Sigmoid colon (tissue), 6 donors: ENCODE measurements at regions not wholly inside any gene's neighbourhood (a gene's known extent, or its start where the extent isn't known, plus 50 kb on each side); places are given as distances from the start of the nearest gene placed in this dataset.

Experiments
- DNase-seq: peaks from one replicate; pipeline ENCODE4 v3.0.0-alpha.2; 2019
- H3K27ac ChIP-seq, 4 donors: fragments of 200-600 bp; sonication (generic); one replicate each; pipeline ENCODE4 v1.5.1; 2016 to 2019; ENCODE audit warnings: mild to moderate bottlenecking in 1 of 4
- H3K27me3 ChIP-seq, 3 donors: fragments of 200-600 bp; sonication (generic); one replicate each; pipeline ENCODE4 v1.5.1; 2019; ENCODE audit warnings: mild to moderate bottlenecking in 1 of 3
- H3K36me3 ChIP-seq, 4 donors: fragments of 200-600 bp; sonication (generic); one replicate each; pipeline ENCODE4 v1.5.1; 2016 to 2019
- H3K4me1 ChIP-seq, 4 donors: fragments of 200-600 bp; sonication (generic); one replicate each; pipeline ENCODE4 v1.5.1; 2017 to 2019
- H3K4me3 ChIP-seq, 4 donors: fragments of 200-600 bp; sonication (generic); one replicate each; pipeline ENCODE4 v1.5.1; 2017 to 2019; ENCODE audit warnings: mild to moderate bottlenecking in 2 of 4, moderate library complexity in 1 of 4
- H3K9me3 ChIP-seq, 4 donors: fragments of 200-600 bp in 3 of 4; sonication (generic) in 3 of 4; one replicate each; pipeline versions ENCODE4 v1.5.1 to v1.6.1; 2013 to 2019
- CTCF ChIP-seq, 4 experiments: fragments of 450-650 bp in 3 of 4; fragments of 200-600 bp in 1 of 4; IDR thresholded peaks; one replicate each; pipeline ENCODE4 v1.5.1; 2016 to 2019; ENCODE audit warnings: antibody characterized with exemption in 4 of 4, mild to moderate bottlenecking in 3 of 4, moderate library complexity in 2 of 4
- EP300 ChIP-seq, 4 donors: sonication (generic); formaldehyde crosslinking; IDR thresholded peaks; one replicate each; pipeline ENCODE4 v1.6.1; 2017; ENCODE audit warnings: antibody characterized with exemption in 4 of 4
- POLR2A ChIP-seq, 2 donors: fragments of 450-650 bp; IDR thresholded peaks; one replicate each; pipeline ENCODE4 v1.6.1; 2016; ENCODE audit warnings: antibody characterized with exemption in 2 of 2, mild to moderate bottlenecking in 2 of 2, moderate library complexity in 2 of 2
- POLR2AphosphoS5 ChIP-seq, 4 donors: sonication (generic); formaldehyde crosslinking; IDR thresholded peaks; one replicate each; pipeline ENCODE4 v1.6.1; 2017; ENCODE audit warnings: antibody characterized with exemption in 4 of 4
- WGBS, 2 donors: extraction: QIAGEN DNeasy Blood & Tissue Kit; methylation state at CpG; one replicate each; pipeline ENCODE4 v1.1.7; 2013; 5-methylcytosine and 5-hydroxymethylcytosine counted together
- intact Hi-C: fragments of 100-400 bp; cut with DNase I; formaldehyde crosslinking; loops from one replicate; pipeline ENCODE4 v1.15.1; 2023
- donor health status: healthy with polysubstance abuse.
- donor health status: healthy.

GRCh38 chr2:43082903-43083677 lies 143.3 kb downstream of the ZFP36L2 start:
- H3K4me1 ChIP-seq = peaks cover 0 to 78% (median 76%) of the 10 kb centered on the region in 4 donors

DNA sequence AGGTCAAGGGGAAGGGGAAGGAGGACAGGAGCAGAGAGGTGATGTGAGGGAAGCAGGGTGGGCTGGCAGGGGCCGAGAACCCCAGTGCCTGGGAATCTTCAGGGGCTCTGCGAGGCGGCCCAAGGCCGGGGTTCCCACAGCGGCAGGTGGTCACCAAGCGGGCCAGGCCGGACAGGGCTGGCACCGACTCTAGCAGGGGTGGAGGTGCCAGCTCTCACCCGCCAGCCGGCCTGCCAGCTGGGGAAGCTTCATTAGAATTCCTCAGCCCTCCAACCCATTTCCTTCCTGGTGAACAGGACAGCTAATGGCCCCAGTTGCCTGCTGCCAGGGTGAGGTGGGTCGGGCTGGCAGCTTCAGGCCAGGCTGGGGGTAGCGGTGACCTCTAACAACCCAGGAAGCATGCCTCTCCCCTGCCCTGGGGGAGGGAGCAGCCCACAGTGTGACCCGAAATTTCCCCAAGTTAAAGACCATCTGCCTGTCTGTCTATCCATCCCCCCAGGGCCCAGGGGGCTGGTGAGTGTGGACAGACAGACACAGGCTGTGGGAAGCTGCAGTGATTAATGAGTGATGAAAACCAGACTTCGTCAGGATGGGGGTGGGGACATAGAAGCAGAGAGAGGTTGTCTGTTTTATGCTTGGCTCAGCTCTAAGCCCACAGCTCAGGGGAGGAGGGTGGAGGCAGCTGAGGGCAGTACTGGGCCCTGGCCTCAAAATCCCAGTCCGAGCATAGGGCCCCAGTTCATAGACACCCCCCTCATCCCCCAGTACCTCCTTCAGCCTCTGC lies 144.1 kb downstream of the ZFP36L2 start:
- peak overlapping the region; percentile 88 to 95 (median 92) for H3K27ac ChIP-seq
- intact Hi-C loops = loop anchor here (2.0 to 5.0 kb wide), 3 partner anchors 65 to 400 kb away; partner anchors contain the start of gene ZFP36L2
- 84 to 91% methylated on average over 15 of the region's 15 CpGs for WGBS, 2 donors
- H3K4me1 ChIP-seq = peaks cover 0 to 72% (median 68%) of the 10 kb centered on the region in 4 donors
- H3K36me3 ChIP-seq = no peaks in the 10 kb centered on the region
- TF ChIP-seq POLR2AphosphoS5 (IDR thresholded peaks at IDR 0.05) = peak; percentile 80 to 94 (median 92)
- TF ChIP-seq EP300 (IDR thresholded peaks at IDR 0.05) = peak in 3 of 4 donors; percentile 35 to 52 (median 47)
- no peak for TF ChIP-seq CTCF (IDR thresholded peaks at IDR 0.05)
- no peak for TF ChIP-seq POLR2A (IDR thresholded peaks at IDR 0.05)
- no peaks in the 10 kb centered on the region for H3K27me3 ChIP-seq
- no peak overlapping the region for H3K4me3 ChIP-seq
- no peaks in the 10 kb centered on the region for H3K9me3 ChIP-seq
- no peak for DNase-seq

More at GRCh38 chr2:43082903-43083677, 143.3 kb downstream of the ZFP36L2 start:
- H3K36me3 ChIP-seq = no peaks in the 10 kb centered on the region
- DNase-seq = peak; percentile 80
- intact Hi-C loops = loop anchor here (2.0 to 5.0 kb wide), 3 partner anchors 66 to 399 kb away; partner anchors contain the start of gene ZFP36L2
- H3K27me3 ChIP-seq = no peaks in the 10 kb centered on the region
- H3K27ac ChIP-seq = peak overlapping the region; percentile 88 to 95 (median 92)
- no peak overlapping the region for H3K4me3 ChIP-seq
- TF ChIP-seq POLR2A (IDR thresholded peaks at IDR 0.05) (no peak), POLR2AphosphoS5 (IDR thresholded peaks at IDR 0.05) (peak in 2 of 4 donors; percentile 26 to 27)
- no peaks in the 10 kb centered on the region for H3K9me3 ChIP-seq
- 70 to 79% methylated on average over 10 of the region's 10 CpGs for WGBS, 2 donors

GRCh38 chr2:43081131-43081765 lies 145.2 kb downstream of the ZFP36L2 start:
- DNase-seq = peak; percentile 34
- Histone ChIP-seq H3K27ac (peak overlapping the region; percentile 88 to 95 (median 92)), H3K4me1 (peaks cover 0 to 68% (median 58%) of the 10 kb centered on the region in 4 donors), H3K27me3 (no peaks in the 10 kb centered on the region), H3K9me3 (no peaks in the 10 kb centered on the region), H3K4me3 (no peak overlapping the region), H3K36me3 (no peaks in the 10 kb centered on the region)
- intact Hi-C loops = loop anchor here (5.0 kb wide), 2 partner anchors 64 to 401 kb away; no protein-coding TSS in a partner anchor
- 89 to 96% methylated on average over 5 of the region's 5 CpGs for WGBS, 2 donors
- TF ChIP-seq POLR2AphosphoS5 (IDR thresholded peaks at IDR 0.05) (no peak), CTCF (IDR thresholded peaks at IDR 0.05) (no peak), EP300 (IDR thresholded peaks at IDR 0.05) (no peak), POLR2A (IDR thresholded peaks at IDR 0.05) (no peak)

GRCh38 chr2:43080571-43081021 lies 145.8 kb downstream of the ZFP36L2 start:
- peaks cover 0 to 68% (median 58%) of the 10 kb centered on the region in 4 donors for H3K4me1 ChIP-seq
- no peaks in the 10 kb centered on the region for H3K27me3 ChIP-seq
- no peak for TF ChIP-seq CTCF (IDR thresholded peaks at IDR 0.05)
- no peak for TF ChIP-seq POLR2AphosphoS5 (IDR thresholded peaks at IDR 0.05)
- no peak for TF ChIP-seq POLR2A (IDR thresholded peaks at IDR 0.05)
- no peak for TF ChIP-seq EP300 (IDR thresholded peaks at IDR 0.05)
- no peaks in the 10 kb centered on the region for H3K36me3 ChIP-seq
- peak; percentile 67 for DNase-seq
- peak overlapping the region; percentile 13 to 95 (median 88) for H3K27ac ChIP-seq
- intact Hi-C loops = loop anchor here (5.0 kb wide), 2 partner anchors 63 to 402 kb away; no protein-coding TSS in a partner anchor
- no peak overlapping the region for H3K4me3 ChIP-seq
- WGBS, 2 donors = 94 to 96% methylated on average over 11 of the region's 11 CpGs
- no peaks in the 10 kb centered on the region for H3K9me3 ChIP-seq
